ENCODE measurements at regions not wholly inside any gene's neighbourhood (a gene's known extent, or its start where the extent isn't known, plus 50 kb on each side); places are given as distances from the start of the nearest gene placed in this dataset.

DNA sequence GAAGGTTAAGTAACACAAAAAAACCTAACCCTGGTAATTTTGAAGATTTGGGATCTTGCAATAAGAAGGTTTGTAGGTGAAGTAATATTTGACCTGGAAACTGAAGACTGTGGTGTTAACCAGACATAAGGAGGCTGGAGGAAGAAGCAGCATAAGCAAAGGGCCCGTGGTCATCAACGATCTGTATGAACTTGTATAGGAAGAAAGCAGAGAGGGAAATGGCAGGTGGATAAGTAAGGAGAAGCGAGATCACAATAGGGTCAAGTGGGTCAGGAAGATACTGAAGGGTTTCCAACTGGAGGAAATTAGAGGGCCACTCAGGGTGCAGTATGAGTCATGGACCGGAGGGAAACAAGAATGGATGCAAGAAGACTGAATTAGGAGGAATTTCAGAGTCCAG, 103.8 kb upstream of the SORBS2 start:
- TF ChIP-seq POLR2AphosphoS5 (IDR thresholded peaks at IDR 0.05), result no peak
- TF ChIP-seq, protein P1, sequence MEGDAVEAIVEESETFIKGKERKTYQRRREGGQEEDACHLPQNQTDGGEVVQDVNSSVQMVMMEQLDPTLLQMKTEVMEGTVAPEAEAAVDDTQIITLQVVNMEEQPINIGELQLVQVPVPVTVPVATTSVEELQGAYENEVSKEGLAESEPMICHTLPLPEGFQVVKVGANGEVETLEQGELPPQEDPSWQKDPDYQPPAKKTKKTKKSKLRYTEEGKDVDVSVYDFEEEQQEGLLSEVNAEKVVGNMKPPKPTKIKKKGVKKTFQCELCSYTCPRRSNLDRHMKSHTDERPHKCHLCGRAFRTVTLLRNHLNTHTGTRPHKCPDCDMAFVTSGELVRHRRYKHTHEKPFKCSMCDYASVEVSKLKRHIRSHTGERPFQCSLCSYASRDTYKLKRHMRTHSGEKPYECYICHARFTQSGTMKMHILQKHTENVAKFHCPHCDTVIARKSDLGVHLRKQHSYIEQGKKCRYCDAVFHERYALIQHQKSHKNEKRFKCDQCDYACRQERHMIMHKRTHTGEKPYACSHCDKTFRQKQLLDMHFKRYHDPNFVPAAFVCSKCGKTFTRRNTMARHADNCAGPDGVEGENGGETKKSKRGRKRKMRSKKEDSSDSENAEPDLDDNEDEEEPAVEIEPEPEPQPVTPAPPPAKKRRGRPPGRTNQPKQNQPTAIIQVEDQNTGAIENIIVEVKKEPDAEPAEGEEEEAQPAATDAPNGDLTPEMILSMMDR (IDR thresholded peaks at IDR 0.05; ENCODE audit: poor library complexity, severe bottlenecking), result no peak
- no peak for TF ChIP-seq EP300 (conservative IDR thresholded peaks at IDR 0.05; ENCODE audit: poor library complexity, severe bottlenecking)
